HepG2 (cell line): ENCODE measurements at regions not wholly inside any gene's neighbourhood (a gene's known extent, or its start where the extent isn't known, plus 50 kb on each side); places are given as distances from the start of the nearest gene placed in this dataset.

Experiments
- CEBPG ChIP-seq: IDR thresholded peaks from 2 replicates; pipeline ENCODE4 v1.6.1; 2016
- ELK4 ChIP-seq: sonication (generic); formaldehyde crosslinking; IDR thresholded peaks from 2 replicates; pipeline ENCODE4 v1.9.0; 2021; ENCODE audit warnings: missing genetic modification reagents, borderline replicate concordance
- FOSL1 ChIP-seq: sonication (generic); formaldehyde crosslinking; IDR thresholded peaks from 2 replicates; pipeline ENCODE4 v1.9.0; 2021; ENCODE audit warnings: missing genetic modification reagents, borderline replicate concordance
- HIC2 ChIP-seq: sonication (generic); formaldehyde crosslinking; IDR thresholded peaks from 2 replicates; pipeline ENCODE4 v1.9.0; 2022; ENCODE audit warnings: low read depth, missing genetic modification reagents
- JUND ChIP-seq: sonication (generic); formaldehyde crosslinking; IDR thresholded peaks from 2 replicates; pipeline ENCODE4 v1.8.0; 2022; ENCODE audit warnings: mild to moderate bottlenecking, missing genetic modification reagents
- MED13 ChIP-seq: sonication (generic); formaldehyde crosslinking; IDR thresholded peaks from 2 replicates; pipeline ENCODE4 v1.5.0; 2020; ENCODE audit warnings: missing genetic modification reagents
- MEIS2 ChIP-seq: sonication (generic); formaldehyde crosslinking; IDR thresholded peaks from 2 replicates; pipeline ENCODE4 v1.9.0; 2021; ENCODE audit warnings: mild to moderate bottlenecking, missing genetic modification reagents
- MTA3 ChIP-seq: sonication (generic); formaldehyde crosslinking; IDR thresholded peaks from 2 replicates; pipeline ENCODE4 v1.4.0; 2020; ENCODE audit warnings: missing genetic modification reagents
- MZF1 ChIP-seq: sonication (generic); formaldehyde crosslinking; IDR thresholded peaks from 2 replicates; pipeline ENCODE4 v1.8.1; 2023; ENCODE audit warnings: mild to moderate bottlenecking, missing genetic modification reagents, borderline replicate concordance
- RNF219 ChIP-seq: sonication (generic); formaldehyde crosslinking; IDR thresholded peaks from 2 replicates; pipeline ENCODE4 v1.5.0; 2020; ENCODE audit warnings: mild to moderate bottlenecking, missing genetic modification reagents
- RXRB ChIP-seq: IDR thresholded peaks from 2 replicates; pipeline ENCODE4 v1.6.1; 2016; ENCODE audit warnings: borderline replicate concordance, missing genetic modification reagents, missing compliant biosample characterization
- SAP130 ChIP-seq: IDR thresholded peaks from 2 replicates; pipeline ENCODE4 v1.6.1; 2016; ENCODE audit warnings: low read depth
- SIX1 ChIP-seq: sonication (generic); formaldehyde crosslinking; IDR thresholded peaks from 2 replicates; pipeline ENCODE4 v1.4.0; 2020; ENCODE audit warnings: missing genetic modification reagents, borderline replicate concordance
- SOX5 ChIP-seq: IDR thresholded peaks from 2 replicates; pipeline ENCODE4 v1.6.1; 2016; ENCODE audit warnings: borderline replicate concordance
- TEF ChIP-seq: sonication (generic); formaldehyde crosslinking; IDR thresholded peaks from 2 replicates; pipeline ENCODE4 v1.5.0; 2020; ENCODE audit warnings: missing genetic modification reagents
- U2AF2 ChIP-seq: fragments of 200-400 bp; formaldehyde crosslinking; IDR thresholded peaks from 2 replicates; pipeline ENCODE4 v1.6.1; 2017; ENCODE audit warnings: low read depth, mild to moderate bottlenecking, low read length
- ZNF383 ChIP-seq: sonication (generic); formaldehyde crosslinking; IDR thresholded peaks from 2 replicates; pipeline ENCODE4 v1.4.0; 2020; ENCODE audit warnings: missing genetic modification reagents, mild to moderate bottlenecking, borderline replicate concordance
- ZNF460 ChIP-seq: sonication (generic); formaldehyde crosslinking; IDR thresholded peaks from 2 replicates; pipeline ENCODE4 v1.5.1; 2020; ENCODE audit warnings: missing genetic modification reagents, mild to moderate bottlenecking, borderline replicate concordance
- ZNF639 ChIP-seq: conservative IDR thresholded peaks from 2 replicates; pipeline ENCODE4 v1.6.1; 2018; ENCODE audit warnings: missing genetic modification reagents
- ZSCAN21 ChIP-seq: sonication (generic); formaldehyde crosslinking; IDR thresholded peaks from 2 replicates; pipeline ENCODE4 v1.8.0; 2022; ENCODE audit warnings: mild to moderate bottlenecking, missing genetic modification reagents, moderate library complexity, borderline replicate concordance
- ZSCAN25 ChIP-seq: sonication (generic); formaldehyde crosslinking; IDR thresholded peaks from 2 replicates; pipeline ENCODE4 v1.8.0; 2022; ENCODE audit warnings: mild to moderate bottlenecking, missing genetic modification reagents
- ZUFSP ChIP-seq: sonication (generic); formaldehyde crosslinking; IDR thresholded peaks from 2 replicates; pipeline ENCODE4 v1.9.0; 2021; ENCODE audit warnings: missing genetic modification reagents, mild to moderate bottlenecking, borderline replicate concordance

- TF ChIP-seq ZNF383 (CRISPR knock-in tag) (no peak), ZNF460 (CRISPR knock-in tag) (no peak), ELK4 (CRISPR knock-in tag) (no peak), SOX5 (peak; percentile 43; the same call in 1 of the 2 replicates), ZSCAN21 (CRISPR knock-in tag) (no peak), RXRB (CRISPR knock-in tag) (peak; percentile 55), RNF219 (CRISPR knock-in tag) (no peak), MEIS2 (CRISPR knock-in tag) (no peak), ZNF639 (CRISPR knock-in tag) (no peak), HIC2 (CRISPR knock-in tag) (no peak), CEBPG (no peak), ZUFSP (CRISPR knock-in tag) (no peak), MZF1 (CRISPR knock-in tag) (no peak), FOSL1 (CRISPR knock-in tag) (no peak), TEF (no peak), ZSCAN25 (CRISPR knock-in tag) (no peak), JUND (CRISPR knock-in tag) (no peak), MED13 (CRISPR knock-in tag) (no peak), SIX1 (CRISPR knock-in tag) (no peak), MTA3 (CRISPR knock-in tag) (no peak), U2AF2 (no peak), SAP130 (CRISPR knock-in tag) (peak; percentile 57)
These were observed 57.6 kb upstream of the CABLES1 start (continued) for GRCh38 chr18:23077493-23078256.
